ENCODE measurements at regions not wholly inside any gene's neighbourhood (a gene's known extent, or its start where the extent isn't known, plus 50 kb on each side); places are given as distances from the start of the nearest gene placed in this dataset.
A peak's percentile ranks its signal among the peaks of the same experiment; 100 is the strongest.
"Not testable (repeated sequence)": the region's sequence is repeated elsewhere in the genome, so short reads cannot be mapped to it uniquely, and the experiment has no call there.

DNA sequence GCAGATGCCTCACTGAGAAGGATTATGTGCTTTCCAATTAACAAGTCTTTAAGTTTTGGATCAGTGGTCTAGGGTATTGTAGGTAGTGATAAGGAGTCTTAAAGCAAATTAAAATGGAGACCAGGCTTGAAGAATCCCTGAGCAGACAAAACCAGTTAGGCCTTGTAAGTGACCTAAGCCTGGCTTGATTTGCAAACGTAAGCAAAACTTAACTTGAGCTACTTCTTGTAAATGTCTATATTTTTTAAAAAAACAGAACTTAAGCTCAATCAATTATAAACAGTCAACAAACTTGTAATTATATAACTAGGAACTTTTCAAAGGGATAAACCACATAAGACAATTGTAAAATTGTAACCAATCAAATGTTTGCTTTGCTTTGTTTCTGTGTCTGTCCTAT is 72.7 kb upstream of the NALF2 start:
- no peak for DNase-seq

DNA sequence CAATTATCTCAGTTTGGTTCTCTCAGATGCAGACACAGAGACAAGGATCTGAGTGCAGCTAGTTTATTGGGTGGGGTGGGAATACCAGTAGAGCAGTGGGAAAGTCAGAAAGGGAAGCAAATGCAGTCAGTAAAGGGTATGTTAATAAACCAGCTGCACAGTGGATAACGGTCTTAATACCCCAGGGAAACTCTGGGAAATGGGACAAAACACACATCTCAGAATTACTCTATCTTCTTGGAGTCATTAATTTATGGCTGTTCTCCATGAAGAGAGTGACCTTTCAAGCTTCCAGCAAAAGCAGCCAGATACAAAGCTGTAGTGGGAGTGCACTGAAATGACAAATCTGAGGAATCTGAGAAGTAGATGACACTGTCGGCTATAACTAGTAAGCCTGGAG is 73.3 kb upstream of the NALF2 start:
- DNase-seq: no peak

- DNase-seq: no peak
These were observed 74.6 kb upstream of the NALF2 start for GRCh38 chrX:69429339-69430015.

DNA sequence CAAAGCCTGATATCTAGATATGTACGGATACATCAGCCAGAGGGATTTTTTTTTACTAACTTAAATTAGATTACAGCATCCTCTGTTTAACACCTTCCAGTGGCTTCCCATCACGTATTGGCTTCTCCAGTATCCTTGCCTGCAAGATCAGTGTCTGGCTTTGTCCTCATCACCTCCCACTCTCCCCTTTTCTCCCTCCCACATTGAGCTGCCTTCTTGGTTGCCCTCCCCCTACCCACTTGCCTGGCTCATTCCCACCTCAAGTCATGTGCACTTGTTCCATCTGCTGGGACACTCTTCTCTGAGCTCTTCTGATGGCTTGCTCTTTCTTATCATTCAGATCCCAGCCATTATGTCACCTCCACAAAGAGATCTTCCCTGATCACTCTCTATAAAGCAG is 75.9 kb upstream of the NALF2 start:
- no peak for DNase-seq

DNA sequence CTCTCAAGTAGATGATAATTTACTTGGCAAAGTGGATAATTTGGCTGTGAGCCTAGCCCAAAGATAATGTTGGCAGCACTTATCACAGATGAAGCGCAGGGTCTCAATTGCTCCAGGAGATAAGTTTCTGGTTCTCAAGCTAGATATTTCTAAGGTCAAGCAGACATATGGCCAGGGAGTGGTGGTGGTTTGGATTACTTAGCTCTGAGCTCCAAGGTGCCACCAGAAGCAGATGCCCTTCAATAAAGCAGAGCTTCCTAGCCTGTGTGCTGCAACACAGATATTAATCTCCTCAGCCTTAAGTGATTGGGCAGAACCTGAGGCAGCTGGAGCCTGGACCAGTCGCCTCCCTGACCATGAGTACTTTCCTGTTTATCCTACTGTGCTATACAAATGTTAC is 79.2 kb upstream of the NALF2 start:
- DNase-seq: no peak

DNA sequence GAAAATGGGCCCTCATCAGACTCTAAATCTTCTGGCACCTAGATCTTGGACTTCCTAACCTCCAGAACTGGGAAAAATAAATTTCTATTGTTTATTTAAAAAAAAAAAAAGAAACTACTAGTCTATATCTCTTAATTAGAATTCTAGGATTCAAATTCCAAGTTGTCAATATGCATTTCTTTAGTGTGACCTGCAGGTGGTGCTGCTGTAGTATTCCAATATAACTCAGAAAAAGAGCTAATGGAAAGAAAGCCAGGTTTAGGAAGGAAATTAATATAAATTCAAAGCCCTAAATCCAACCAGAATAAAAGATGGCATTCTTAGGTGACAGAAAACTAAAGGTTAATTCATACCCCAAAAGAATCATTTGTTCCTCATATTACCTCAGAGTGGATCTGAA is 80.0 kb upstream of the NALF2 start:
- no peak for DNase-seq

GRCh38 chrX:69422208-69422607 is 81.9 kb upstream of the NALF2 start:
- DNase-seq: not testable (repeated sequence)

- DNase-seq: no peak
These were observed 88.4 kb upstream of the NALF2 start for GRCh38 chrX:69415698-69416097.

DNA sequence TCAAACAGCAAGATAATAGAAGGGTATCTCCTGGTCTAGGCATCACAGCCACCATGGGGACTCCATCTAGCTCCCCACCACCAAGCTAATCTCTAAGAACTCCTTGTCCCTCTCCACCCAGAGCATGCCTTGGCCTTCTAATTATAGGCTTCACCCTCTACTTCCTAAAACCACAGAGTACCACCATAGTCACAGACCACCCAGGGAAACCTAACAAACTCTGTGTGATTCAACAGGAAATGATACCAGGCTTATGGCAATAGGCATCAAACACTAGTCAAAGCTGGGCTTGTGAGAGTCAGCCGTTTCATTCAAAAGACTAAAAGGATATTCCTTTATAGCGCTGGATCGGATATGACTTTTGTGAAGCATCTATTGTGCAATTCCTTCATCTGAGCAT is 91.5 kb upstream of the NALF2 start:
- no peak for DNase-seq

GRCh38 chrX:69398881-69399280 is 105.2 kb upstream of the NALF2 start:
- DNase-seq: no peak

GRCh38 chrX:69396916-69397315 is 107.2 kb upstream of the NALF2 start:
- DNase-seq: no peak

DNA sequence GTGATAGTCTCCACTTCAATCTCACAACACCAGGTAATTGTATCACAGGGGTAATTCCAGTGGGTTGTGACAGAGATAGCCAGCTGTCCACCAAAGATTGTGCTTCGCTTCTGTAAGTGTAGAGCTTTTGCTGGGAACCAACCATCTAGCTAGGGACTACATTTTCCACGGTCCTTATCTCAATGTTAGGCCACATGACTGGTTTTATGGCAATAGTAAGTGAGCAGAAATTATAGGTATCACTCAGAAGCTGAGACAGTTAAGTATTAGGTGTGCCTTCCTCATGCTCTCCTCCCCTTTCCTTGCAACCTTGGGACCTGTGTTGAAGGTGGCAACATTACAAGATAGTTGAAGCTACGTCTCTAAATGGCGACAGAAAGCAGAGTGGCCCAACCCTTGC is 108.8 kb upstream of the NALF2 start:
- DNase-seq: no peak

DNA sequence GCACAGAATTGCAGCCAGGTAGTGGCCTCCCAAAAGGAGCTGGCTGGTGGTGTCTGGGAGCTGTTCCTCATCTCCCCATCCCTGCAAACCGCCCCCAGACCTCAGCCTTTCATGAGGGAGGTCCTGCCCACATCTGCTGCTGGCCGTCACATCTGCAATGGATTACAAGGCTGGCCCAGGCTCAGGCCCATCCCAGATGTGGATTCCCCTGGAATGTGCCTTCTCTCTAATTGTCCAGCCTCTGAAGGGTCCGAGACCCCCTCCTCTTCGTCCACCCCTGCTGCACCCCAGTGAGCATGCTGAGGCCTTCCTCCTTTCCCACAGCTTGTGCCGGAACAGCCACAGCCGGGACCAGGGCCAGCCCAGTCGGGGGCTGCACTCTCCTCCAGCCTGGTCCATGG is 115.0 kb upstream of the NALF2 start:
- no peak for DNase-seq

GRCh38 chrX:69388526-69388925 is 115.6 kb upstream of the NALF2 start:
- no peak for DNase-seq

GRCh38 chrX:69387567-69388487 is 116.3 kb upstream of the NALF2 start:
- DNase-seq: peak; percentile 51

- DNase-seq: no peak
These were observed 117.4 kb upstream of the NALF2 start for GRCh38 chrX:69386681-69387080.

- DNase-seq: no peak
These were observed 124.7 kb upstream of the NALF2 start for GRCh38 chrX:69379412-69379811.

DNA sequence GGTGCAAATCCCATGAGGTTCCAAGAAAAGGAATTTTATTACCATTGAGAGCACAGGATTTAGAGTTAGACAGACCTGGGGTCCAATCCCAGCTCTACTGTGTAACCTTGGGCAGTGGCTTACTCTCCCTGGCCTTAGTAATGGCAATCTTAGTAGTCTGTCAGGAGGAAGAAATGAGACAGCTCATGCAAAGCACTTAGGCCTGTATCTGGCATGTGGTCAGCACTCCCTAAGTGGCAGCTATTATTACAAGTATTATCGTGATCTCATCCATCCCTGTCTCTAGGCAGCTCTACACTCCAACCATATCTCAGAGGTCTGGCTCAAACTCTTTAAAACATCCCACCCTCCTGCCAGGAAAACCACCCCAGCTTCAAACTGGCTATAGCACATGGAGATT is 129.6 kb upstream of the NALF2 start:
- DNase-seq: no peak

- no peak for DNase-seq
These were observed 131.7 kb upstream of the NALF2 start for GRCh38 chrX:69372435-69372834.

DNA sequence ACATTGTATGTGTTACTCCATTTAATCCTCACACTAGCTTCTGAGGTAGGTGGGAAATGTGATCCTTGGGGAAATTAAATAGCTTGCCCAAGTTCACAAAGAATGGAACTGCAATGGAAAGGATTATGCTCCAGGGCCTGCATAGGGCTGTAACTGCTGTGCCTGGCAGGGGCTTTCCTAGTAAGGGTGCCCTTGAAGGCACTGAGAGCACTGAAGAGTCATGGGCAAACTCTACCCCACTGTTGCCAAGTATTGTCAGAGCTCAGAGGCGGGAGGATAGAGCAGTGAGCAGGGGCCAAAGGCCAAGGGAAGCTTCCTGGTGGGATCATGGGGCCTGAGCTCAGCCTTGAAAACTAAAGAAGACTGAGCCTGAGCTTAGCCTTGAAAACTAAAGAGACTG is 133.0 kb upstream of the NALF2 start:
- DNase-seq: no peak

- no peak for DNase-seq
These were observed 134.1 kb upstream of the NALF2 start for GRCh38 chrX:69369999-69370398.

DNA sequence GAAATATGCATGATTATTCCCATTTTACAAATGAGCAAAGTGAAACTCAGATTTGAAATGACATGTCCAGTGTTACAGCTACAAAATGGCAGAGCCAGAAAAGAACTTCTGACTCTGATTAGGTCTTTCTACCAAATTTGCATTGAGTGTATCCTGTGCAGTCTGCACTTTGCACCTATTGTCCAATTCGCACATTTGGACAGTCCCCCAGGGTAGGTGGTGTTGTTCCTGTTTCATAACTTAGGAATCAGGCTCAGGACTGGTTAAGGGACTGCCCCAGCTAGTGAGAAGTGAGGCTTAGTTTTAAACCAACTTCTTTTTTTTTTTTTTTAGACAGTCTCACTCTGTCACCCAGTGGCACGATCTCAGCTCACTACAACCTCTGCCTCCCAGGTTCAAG is 137.9 kb upstream of the NALF2 start:
- no peak for DNase-seq

DNA sequence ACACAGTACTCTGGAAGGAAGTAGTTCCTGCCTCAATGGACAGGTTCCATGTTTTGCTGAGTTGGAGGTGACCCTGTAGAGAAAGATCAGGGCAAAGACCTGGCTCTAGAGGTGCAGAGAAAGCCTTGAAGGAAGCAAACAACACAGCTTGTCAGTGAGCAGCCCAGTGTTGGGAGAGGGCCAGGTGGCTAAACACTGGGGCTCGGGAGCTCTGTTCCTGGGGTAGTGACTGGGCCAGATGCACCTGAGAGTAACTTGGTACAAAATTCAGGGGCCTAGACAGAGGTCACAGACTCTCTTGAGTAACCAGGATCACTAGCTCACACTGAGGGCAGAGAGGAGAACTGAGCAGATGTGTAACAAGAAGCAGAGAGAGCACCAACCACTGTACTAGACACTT is 138.4 kb upstream of the NALF2 start:
- DNase-seq: no peak

DNA sequence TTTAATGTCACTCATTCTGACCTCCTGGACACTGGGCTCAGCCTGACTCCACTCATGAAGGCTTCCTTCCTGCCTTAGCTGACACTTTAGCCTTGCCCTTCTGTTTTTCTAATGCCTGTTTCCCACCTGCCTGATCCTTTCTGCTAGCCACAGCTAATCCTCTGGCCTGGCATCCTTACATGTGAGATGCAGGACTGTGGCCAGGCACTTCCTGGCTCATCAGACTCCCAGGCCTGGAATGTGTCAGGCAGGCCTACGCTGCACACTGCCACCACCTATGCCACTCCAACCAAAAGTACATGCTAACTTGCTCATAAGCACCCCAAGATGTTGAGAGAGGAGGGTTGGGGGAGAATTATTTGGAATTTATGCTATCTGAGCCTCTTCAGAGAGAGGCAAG is 138.8 kb upstream of the NALF2 start:
- no peak for DNase-seq

DNA sequence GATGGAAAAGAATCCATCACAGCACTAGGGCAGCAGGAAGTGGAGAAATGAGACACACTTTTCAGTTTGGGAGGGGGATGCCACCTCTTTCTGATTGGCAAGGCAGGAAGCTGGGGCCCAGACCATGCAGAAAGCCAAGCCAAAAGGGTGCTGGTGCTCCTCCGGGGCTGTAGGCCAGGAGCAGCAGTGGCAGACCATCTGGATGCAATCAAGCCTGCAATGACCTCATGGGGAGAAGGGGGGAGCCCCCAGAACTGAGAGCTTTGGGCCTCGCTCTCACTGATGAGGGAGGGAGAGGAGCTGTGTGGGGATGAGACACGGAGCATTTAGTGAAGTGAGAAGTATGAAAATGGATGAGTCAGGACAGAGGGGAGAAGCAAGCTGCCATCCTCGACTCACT is 141.3 kb upstream of the NALF2 start:
- DNase-seq: peak; percentile 88

Measured in fibroblast of skin of right quadriceps (primary cell).